MCF 10A (cell line): ENCODE measurements at regions not wholly inside any gene's neighbourhood (a gene's known extent, or its start where the extent isn't known, plus 50 kb on each side); places are given as distances from the start of the nearest gene placed in this dataset.

Experiments used
- BruUV-seq: library from RNA; stranded (reverse); fragments of 400-500 nt; replicated peaks from 2 replicates; lab custom pipeline; 2021; lab: Mats Ljungman, UMichigan
- CTCF ChIA-PET: fragments of 300-600 bp; sonication (Branson Sonifier 250); formaldehyde crosslinking; extraction: SDS; loops from one replicate; lab custom pipeline; 2021; ENCODE audit warnings: antibody characterized with exemption, inconsistent platforms; lab: Yijun Ruan, JAX
- POLR2A ChIA-PET: fragments of 300-600, 350-650 bp; sonication (Branson Sonifier 250); formaldehyde crosslinking; extraction: SDS; loops from one replicate; lab custom pipeline; 2020; ENCODE audit warnings: antibody characterized with exemption, inconsistent platforms; lab: Yijun Ruan, JAX
- DNase-seq: peaks from one replicate; pipeline ENCODE4 v3.0.0-alpha.2; 2018; ENCODE audit not compliant: unreplicated experiment
- H3K27ac Mint-ChIP-seq: one replicate; pipeline ENCODE4 v1.8.0; 2022; ENCODE audit warnings: mild to moderate bottlenecking, low read depth, mixed read lengths; ENCODE audit not compliant: unreplicated experiment
- H3K27me3 Mint-ChIP-seq: one replicate; pipeline ENCODE4 v1.8.0; 2022; ENCODE audit warnings: mixed read lengths; ENCODE audit not compliant: insufficient read depth, unreplicated experiment
- H3K36me3 Mint-ChIP-seq: one replicate; pipeline ENCODE4 v1.8.0; 2022; ENCODE audit warnings: mild to moderate bottlenecking, moderate library complexity, mixed read lengths; ENCODE audit not compliant: insufficient read depth, unreplicated experiment
- H3K4me1 Mint-ChIP-seq: one replicate; pipeline ENCODE4 v1.8.0; 2022; ENCODE audit warnings: mixed read lengths; ENCODE audit not compliant: insufficient read depth, unreplicated experiment
- H3K4me3 Mint-ChIP-seq: one replicate; pipeline ENCODE4 v1.8.0; 2022; ENCODE audit warnings: mild to moderate bottlenecking, moderate library complexity, mixed read lengths; ENCODE audit not compliant: unreplicated experiment
- H3K9me3 Mint-ChIP-seq: one replicate; pipeline ENCODE4 v1.8.0; 2022; ENCODE audit warnings: mixed read lengths; ENCODE audit not compliant: unreplicated experiment
- intact Hi-C: fragments of 100-400 bp; cut with micrococcal nuclease; formaldehyde crosslinking; loops from 2 replicates; pipeline ENCODE4 v1.14.1; 2022
- TF ChIP-seq, protein P1 (sequence below): fragments of 200-600 bp; IDR thresholded peaks from one replicate; pipeline ENCODE4 v1.8.0; 2022; ENCODE audit warnings: antibody characterized with exemption, mild to moderate bottlenecking; ENCODE audit not compliant: unreplicated experiment

DNA sequence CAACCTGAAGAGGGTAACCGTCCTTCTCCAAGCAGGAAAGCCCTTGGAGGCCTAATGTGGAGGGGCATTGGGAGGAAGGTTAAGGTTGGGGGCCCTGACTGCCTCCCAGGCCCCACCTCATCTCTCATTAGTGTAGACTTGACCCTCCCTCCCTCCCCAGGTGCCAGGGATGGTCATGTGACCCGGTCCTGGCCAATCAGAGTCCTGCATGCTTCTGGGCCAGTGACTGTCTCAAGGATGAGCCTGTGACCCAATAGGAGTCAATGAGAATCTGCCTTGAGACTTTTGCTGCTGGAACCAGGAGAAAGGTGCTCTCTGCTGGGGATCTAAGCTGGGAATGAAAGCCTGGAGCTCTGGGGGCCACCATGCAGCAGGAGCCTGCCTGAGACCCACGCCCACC lies 70.8 kb downstream of the NCOR2 start:
- BruUV-seq, result no TSS peak
- intact Hi-C loops, result no loop called here
- Mint-ChIP-seq H3K27ac (peak overlapping the region; percentile 23), H3K27me3 (no peaks in the 10 kb centered on the region), H3K36me3 (peaks cover 30% of the 10 kb centered on the region), H3K4me1 (peaks cover 20% of the 10 kb centered on the region), H3K9me3 (no peaks in the 10 kb centered on the region), H3K4me3 (no peak overlapping the region)
- POLR2A ChIA-PET, result no interaction called here
- no peak for DNase-seq
- TF ChIP-seq, protein P1, sequence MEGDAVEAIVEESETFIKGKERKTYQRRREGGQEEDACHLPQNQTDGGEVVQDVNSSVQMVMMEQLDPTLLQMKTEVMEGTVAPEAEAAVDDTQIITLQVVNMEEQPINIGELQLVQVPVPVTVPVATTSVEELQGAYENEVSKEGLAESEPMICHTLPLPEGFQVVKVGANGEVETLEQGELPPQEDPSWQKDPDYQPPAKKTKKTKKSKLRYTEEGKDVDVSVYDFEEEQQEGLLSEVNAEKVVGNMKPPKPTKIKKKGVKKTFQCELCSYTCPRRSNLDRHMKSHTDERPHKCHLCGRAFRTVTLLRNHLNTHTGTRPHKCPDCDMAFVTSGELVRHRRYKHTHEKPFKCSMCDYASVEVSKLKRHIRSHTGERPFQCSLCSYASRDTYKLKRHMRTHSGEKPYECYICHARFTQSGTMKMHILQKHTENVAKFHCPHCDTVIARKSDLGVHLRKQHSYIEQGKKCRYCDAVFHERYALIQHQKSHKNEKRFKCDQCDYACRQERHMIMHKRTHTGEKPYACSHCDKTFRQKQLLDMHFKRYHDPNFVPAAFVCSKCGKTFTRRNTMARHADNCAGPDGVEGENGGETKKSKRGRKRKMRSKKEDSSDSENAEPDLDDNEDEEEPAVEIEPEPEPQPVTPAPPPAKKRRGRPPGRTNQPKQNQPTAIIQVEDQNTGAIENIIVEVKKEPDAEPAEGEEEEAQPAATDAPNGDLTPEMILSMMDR, result no peak
- CTCF ChIA-PET, result interaction anchor here (0.6 kb wide), 1 partner anchor 9 kb away, joined by 3 read pairs; no protein-coding TSS in a partner anchor

DNA sequence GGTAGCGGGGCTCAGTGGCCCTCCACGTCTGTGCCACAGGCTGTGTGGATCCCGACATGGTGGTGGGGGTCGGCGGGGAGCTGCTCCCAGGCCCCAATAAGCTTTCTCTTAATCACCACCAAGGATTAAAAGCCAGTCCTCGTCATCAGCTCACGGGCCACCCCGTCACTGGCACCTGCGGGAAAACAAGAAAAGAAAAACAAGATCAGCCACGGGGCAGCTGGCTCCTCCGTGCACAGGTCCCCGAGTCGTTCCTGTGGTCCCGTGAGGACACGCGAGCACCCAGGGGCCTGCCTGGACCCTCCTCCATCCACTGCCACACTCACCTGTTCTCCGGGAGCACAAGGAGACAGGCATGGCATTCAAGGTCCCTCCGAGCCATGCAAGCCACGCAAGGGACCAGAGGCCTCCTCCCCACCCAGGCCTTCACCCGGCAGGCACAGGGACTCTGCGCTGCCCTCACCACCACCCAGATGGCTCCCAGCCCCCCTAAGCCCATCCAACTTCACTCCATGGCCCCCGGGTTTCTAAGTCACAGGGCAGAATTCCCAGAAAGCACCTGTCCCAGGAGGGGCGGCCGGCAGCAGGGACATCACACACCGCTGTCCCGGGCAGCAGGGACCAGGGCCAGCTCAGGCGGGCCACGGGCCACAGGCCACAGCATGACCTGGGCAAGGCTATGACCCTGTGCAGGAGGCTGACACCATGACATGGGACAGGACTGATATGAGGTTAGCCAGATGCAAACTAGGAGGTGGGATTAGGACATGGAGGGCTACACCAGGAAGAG lies 72.0 kb downstream of the NCOR2 start:
- intact Hi-C loops, result no loop called here

DNA sequence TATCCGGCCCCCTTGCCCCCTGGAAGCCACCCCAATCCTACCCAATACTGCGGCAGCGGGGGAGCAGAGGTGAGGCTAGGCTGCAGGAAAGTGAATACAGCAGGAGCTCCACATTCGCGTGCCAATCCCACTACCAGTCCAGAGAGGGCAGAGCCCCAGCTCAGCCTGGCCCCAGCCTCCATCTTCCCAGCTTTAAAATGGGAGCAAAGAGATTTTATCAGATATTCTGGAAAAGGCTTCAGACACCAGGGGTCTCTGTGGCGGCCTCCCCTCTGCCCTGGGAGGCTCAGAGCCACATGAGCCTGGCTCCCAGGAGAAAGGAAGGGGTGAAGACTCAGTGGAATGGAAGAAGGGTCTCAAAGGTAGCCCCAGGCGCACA lies 72.7 kb downstream of the NCOR2 start:
- POLR2A ChIA-PET, result no interaction called here
- no TSS peak for BruUV-seq
- H3K9me3 Mint-ChIP-seq, result no peaks in the 10 kb centered on the region
- H3K27ac Mint-ChIP-seq, result no peak overlapping the region
- peaks cover 16% of the 10 kb centered on the region for H3K4me1 Mint-ChIP-seq
- no peak for DNase-seq
- intact Hi-C loops, result no loop called here
- H3K27me3 Mint-ChIP-seq, result no peaks in the 10 kb centered on the region
- CTCF ChIA-PET, result interaction anchor here (0.7 kb wide), 1 partner anchor 134 kb away, joined by 6 read pairs; no protein-coding TSS in a partner anchor
- H3K36me3 Mint-ChIP-seq, result peaks cover 38% of the 10 kb centered on the region
- H3K4me3 Mint-ChIP-seq, result no peak overlapping the region
- TF ChIP-seq, protein P1, result no peak

More for the DNA sequence above, 72.0 kb downstream of the NCOR2 start:
- CTCF ChIA-PET, result interaction anchor here (0.6 kb wide), 1 partner anchor 60 kb away, joined by 3 read pairs; no protein-coding TSS in a partner anchor
- TF ChIP-seq, protein P1, result no peak
- POLR2A ChIA-PET, result no interaction called here
- no TSS peak for BruUV-seq
- no peak overlapping the region for H3K27ac Mint-ChIP-seq
- no peaks in the 10 kb centered on the region for H3K27me3 Mint-ChIP-seq
- H3K4me3 Mint-ChIP-seq, result no peak overlapping the region
- H3K36me3 Mint-ChIP-seq, result peaks cover 35% of the 10 kb centered on the region
- H3K9me3 Mint-ChIP-seq, result no peaks in the 10 kb centered on the region
- H3K4me1 Mint-ChIP-seq, result peaks cover 16% of the 10 kb centered on the region
- no peak for DNase-seq

DNA sequence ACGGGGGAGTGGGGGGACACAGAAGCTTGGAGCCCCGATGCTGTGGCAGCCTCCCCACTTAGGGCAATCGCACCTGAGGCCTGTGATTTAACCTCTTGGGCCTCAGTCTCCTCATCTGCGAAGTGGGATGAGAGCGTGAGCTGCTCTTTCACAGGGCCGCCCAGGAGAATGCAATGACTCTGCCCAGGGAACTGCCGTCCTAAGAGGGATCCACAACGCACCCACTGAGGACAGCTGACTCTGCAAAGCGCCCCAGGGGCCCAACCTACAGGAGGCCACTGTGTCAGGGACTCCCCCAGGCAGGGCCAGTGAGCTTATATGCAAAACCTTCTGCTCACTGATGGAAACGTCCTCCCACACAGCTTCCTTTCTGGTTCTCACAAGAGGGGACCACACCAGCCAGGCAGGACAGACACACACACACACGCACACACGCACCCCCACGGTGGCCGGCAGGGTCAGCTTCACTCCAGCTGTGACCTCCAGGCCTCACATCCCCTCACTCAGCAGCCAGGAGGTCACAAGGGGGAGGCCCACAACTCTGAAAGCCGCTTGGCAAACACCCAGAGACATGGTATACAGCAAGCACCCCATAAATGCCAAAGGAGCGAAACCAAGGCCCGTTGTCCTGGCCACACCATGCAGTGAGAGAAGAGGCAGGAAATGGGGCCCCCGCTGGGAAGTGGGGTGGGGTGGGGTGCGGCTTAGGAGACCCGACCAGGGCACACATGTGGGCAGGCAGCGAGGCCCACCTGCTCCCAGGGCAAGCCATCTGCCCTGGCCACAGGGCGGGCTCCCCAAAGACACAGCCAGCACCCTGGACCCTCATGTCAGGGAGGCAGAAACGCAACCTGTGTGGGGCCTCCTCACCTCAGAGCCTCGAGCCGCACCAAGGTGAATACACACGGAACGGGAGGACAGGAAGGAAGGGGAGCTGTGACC lies 73.3 kb downstream of the NCOR2 start:
- Mint-ChIP-seq H3K4me1 (peaks cover 15% of the 10 kb centered on the region), H3K27ac (no peak overlapping the region), H3K4me3 (no peak overlapping the region), H3K36me3 (peaks cover 37% of the 10 kb centered on the region), H3K9me3 (no peaks in the 10 kb centered on the region), H3K27me3 (no peaks in the 10 kb centered on the region)
- no TSS peak for BruUV-seq
- ChIA-PET CTCF (interaction anchor here (0.7 to 0.8 kb wide), 2 partner anchors 11 to 134 kb away, joined by 3 to 6 read pairs; no protein-coding TSS in a partner anchor), POLR2A (interaction anchor here (1.0 kb wide), 2 partner anchors 16 to 25 kb away, joined by 3 read pairs; no protein-coding TSS in a partner anchor)
- no peak for DNase-seq
- TF ChIP-seq, protein P1, result no peak
- intact Hi-C loops, result no loop called here
